ENCODE measurements at regions not wholly inside any gene's neighbourhood (a gene's known extent, or its start where the extent isn't known, plus 50 kb on each side); places are given as distances from the start of the nearest gene placed in this dataset.

GRCh38 chr3:62995119-62995518 lies 119.9 kb upstream of the CADPS start:
- DNase-seq (ENCODE audit: extremely low read depth, low read depth) = no peak
- no peak for TF ChIP-seq CTCF (IDR thresholded peaks at IDR 0.05; ENCODE audit: low read depth, low read length)

GRCh38 chr3:62995530-62995929 lies 120.3 kb upstream of the CADPS start:
- DNase-seq (ENCODE audit: extremely low read depth, low read depth) = no peak

GRCh38 chr3:62997369-62997768 lies 122.2 kb upstream of the CADPS start:
- TF ChIP-seq CTCF (IDR thresholded peaks at IDR 0.05; ENCODE audit: low read depth, low read length) = no peak
- no peak for DNase-seq (ENCODE audit: extremely low read depth, low read depth)

More at GRCh38 chr3:62995530-62995929, 120.3 kb upstream of the CADPS start:
- no peak for TF ChIP-seq CTCF (IDR thresholded peaks at IDR 0.05; ENCODE audit: low read depth, low read length)

- TF ChIP-seq CTCF (IDR thresholded peaks at IDR 0.05; ENCODE audit: low read depth, low read length) = no peak
These were observed 123.9 kb upstream of the CADPS start for GRCh38 chr3:62999158-62999557.

GRCh38 chr3:62999791-63000190 lies 124.6 kb upstream of the CADPS start:
- no peak for TF ChIP-seq CTCF (IDR thresholded peaks at IDR 0.05; ENCODE audit: low read depth, low read length)
- DNase-seq (ENCODE audit: extremely low read depth, low read depth) = no peak

More at GRCh38 chr3:62999158-62999557, 123.9 kb upstream of the CADPS start:
- no peak for DNase-seq (ENCODE audit: extremely low read depth, low read depth)

GRCh38 chr3:63004448-63004847 lies 129.2 kb upstream of the CADPS start:
- DNase-seq (ENCODE audit: extremely low read depth, low read depth) = no peak
- TF ChIP-seq CTCF (IDR thresholded peaks at IDR 0.05; ENCODE audit: low read depth, low read length) = no peak

GRCh38 chr3:63015614-63016309 lies 140.5 kb upstream of the CADPS start:
- TF ChIP-seq CTCF (IDR thresholded peaks at IDR 0.05; ENCODE audit: low read depth, low read length) = no peak
- DNase-seq (ENCODE audit: extremely low read depth, low read depth) = no peak
